ENCODE measurements at regions not wholly inside any gene's neighbourhood (a gene's known extent, or its start where the extent isn't known, plus 50 kb on each side); places are given as distances from the start of the nearest gene placed in this dataset.

- no peak overlapping the region for H3K4me3 ChIP-seq
- H3K27ac ChIP-seq, result no peak overlapping the region
- intact Hi-C loops (cut with DNase I), result no loop called here
- no peaks in the 10 kb centered on the region for H3K36me3 ChIP-seq
- DNase-seq, result no peak
- H3K9me3 ChIP-seq, result no peaks in the 10 kb centered on the region
- no peaks in the 10 kb centered on the region for H3K4me1 ChIP-seq
- no peaks in the 10 kb centered on the region for H3K27me3 ChIP-seq
- TF ChIP-seq POLR2A (IDR thresholded peaks at IDR 0.05), result no peak
- no peak for TF ChIP-seq CTCF (IDR thresholded peaks at IDR 0.05)
Measured at GRCh38 chr11:41999066-41999465, 539.6 kb upstream of the LRRC4C start.

- no peak overlapping the region for H3K4me3 ChIP-seq
- H3K4me1 ChIP-seq, result no peaks in the 10 kb centered on the region
- no peak for TF ChIP-seq CTCF (IDR thresholded peaks at IDR 0.05)
- TF ChIP-seq POLR2A (IDR thresholded peaks at IDR 0.05), result no peak
- H3K36me3 ChIP-seq, result no peaks in the 10 kb centered on the region
- no peaks in the 10 kb centered on the region for H3K9me3 ChIP-seq
- no peaks in the 10 kb centered on the region for H3K27me3 ChIP-seq
- DNase-seq, result no peak
- H3K27ac ChIP-seq, result no peak overlapping the region
- intact Hi-C loops (cut with DNase I), result no loop called here
- WGBS, 2 donors, result 34% methylated on average over 2 of the region's 2 CpGs
Measured at GRCh38 chr11:42003801-42004200, 544.3 kb upstream of the LRRC4C start.

- TF ChIP-seq CTCF (IDR thresholded peaks at IDR 0.05) (no peak), POLR2A (IDR thresholded peaks at IDR 0.05) (no peak)
- no peak for DNase-seq
- intact Hi-C loops (cut with DNase I), result no loop called here
- Histone ChIP-seq H3K36me3 (no peaks in the 10 kb centered on the region), H3K9me3 (no peaks in the 10 kb centered on the region), H3K4me1 (no peaks in the 10 kb centered on the region), H3K4me3 (no peak overlapping the region), H3K27ac (no peak overlapping the region), H3K27me3 (no peaks in the 10 kb centered on the region)
- WGBS, 2 donors, result 40 to 81% methylated on average over 1 of the region's 1 CpG
Measured at GRCh38 chr11:42006766-42007165, 547.3 kb upstream of the LRRC4C start.

GRCh38 chr11:42012271-42012670 lies 552.8 kb upstream of the LRRC4C start:
- intact Hi-C loops (cut with DNase I), result no loop called here
- Histone ChIP-seq H3K27me3 (no peaks in the 10 kb centered on the region), H3K36me3 (no peaks in the 10 kb centered on the region), H3K9me3 (no peaks in the 10 kb centered on the region), H3K4me1 (no peaks in the 10 kb centered on the region), H3K27ac (no peak overlapping the region), H3K4me3 (no peak overlapping the region)
- TF ChIP-seq POLR2A (IDR thresholded peaks at IDR 0.05) (no peak), CTCF (IDR thresholded peaks at IDR 0.05) (no peak)
- no peak for DNase-seq
- 48 to 56% methylated on average over 3 of the region's 3 CpGs for WGBS, 2 donors

GRCh38 chr11:42013656-42014201 lies 554.3 kb upstream of the LRRC4C start:
- H3K9me3 ChIP-seq, result no peaks in the 10 kb centered on the region
- no peak for DNase-seq

More at GRCh38 chr11:42013656-42014201, 554.3 kb upstream of the LRRC4C start:
- TF ChIP-seq CTCF (IDR thresholded peaks at IDR 0.05), result no peak
- TF ChIP-seq POLR2A (IDR thresholded peaks at IDR 0.05), result no peak
- intact Hi-C loops (cut with DNase I), result no loop called here
- Histone ChIP-seq H3K27me3 (no peaks in the 10 kb centered on the region), H3K27ac (no peak overlapping the region), H3K4me1 (no peaks in the 10 kb centered on the region), H3K36me3 (no peaks in the 10 kb centered on the region), H3K4me3 (no peak overlapping the region)
- 62 to 78% methylated on average over 6 of the region's 6 CpGs for WGBS, 2 donors

All from esophagus squamous epithelium (tissue), 5 donors.